ENCODE measurements at regions not wholly inside any gene's neighbourhood (a gene's known extent, or its start where the extent isn't known, plus 50 kb on each side); places are given as distances from the start of the nearest gene placed in this dataset.
"Not testable (repeated sequence)": the region's sequence is repeated elsewhere in the genome, so short reads cannot be mapped to it uniquely, and the experiment has no call there.

GRCh38 chr15:44838929-44839328 is 102.6 kb downstream of the TRIM69 start:
- DNase-seq; H3K4me3 ChIP-seq; H3K27me3 ChIP-seq; H3K36me3 ChIP-seq; H3K4me1 ChIP-seq; H3K27ac ChIP-seq; H3K9me3 ChIP-seq (replicated peaks): not testable (repeated sequence)

- not testable (repeated sequence) for H3K9me3 ChIP-seq (replicated peaks); H3K4me1 ChIP-seq; H3K4me3 ChIP-seq; H3K27ac ChIP-seq; DNase-seq; H3K36me3 ChIP-seq; H3K27me3 ChIP-seq
Observed at GRCh38 chr15:44841762-44842161, 105.4 kb downstream of the TRIM69 start.

- H3K4me3 ChIP-seq; H3K27me3 ChIP-seq; H3K36me3 ChIP-seq; DNase-seq; H3K27ac ChIP-seq; H3K9me3 ChIP-seq (replicated peaks); H3K4me1 ChIP-seq: not testable (repeated sequence)
Observed at GRCh38 chr15:44842883-44843282, 106.6 kb downstream of the TRIM69 start.

- H3K4me3 ChIP-seq, H3K27ac ChIP-seq: not testable (repeated sequence)
Observed at GRCh38 chr15:44844936-44845335, 108.6 kb downstream of the TRIM69 start.

GRCh38 chr15:44846156-44846555 is 109.8 kb downstream of the TRIM69 start:
- not testable (repeated sequence) for H3K27ac ChIP-seq; H3K4me3 ChIP-seq; H3K27me3 ChIP-seq; H3K4me1 ChIP-seq; H3K36me3 ChIP-seq; H3K9me3 ChIP-seq (replicated peaks); DNase-seq

More at GRCh38 chr15:44844936-44845335, 108.6 kb downstream of the TRIM69 start:
- H3K36me3 ChIP-seq; H3K9me3 ChIP-seq (replicated peaks); H3K27me3 ChIP-seq; H3K4me1 ChIP-seq; DNase-seq: not testable (repeated sequence)

- H3K36me3 ChIP-seq; H3K27me3 ChIP-seq; H3K9me3 ChIP-seq (replicated peaks); H3K4me1 ChIP-seq; DNase-seq; H3K27ac ChIP-seq; H3K4me3 ChIP-seq: not testable (repeated sequence)
Observed at GRCh38 chr15:44847555-44847954, 108.9 kb upstream of the TERB2 start.

- not testable (repeated sequence) for H3K27me3 ChIP-seq; H3K9me3 ChIP-seq (replicated peaks); H3K4me1 ChIP-seq; H3K4me3 ChIP-seq; H3K27ac ChIP-seq; DNase-seq; H3K36me3 ChIP-seq
Observed at GRCh38 chr15:44848859-44849258, 107.6 kb upstream of the TERB2 start.

GRCh38 chr15:44849701-44850403 is 106.6 kb upstream of the TERB2 start:
- not testable (repeated sequence) for H3K4me1 ChIP-seq; H3K27ac ChIP-seq; H3K4me3 ChIP-seq; H3K27me3 ChIP-seq; H3K36me3 ChIP-seq; DNase-seq; H3K9me3 ChIP-seq (replicated peaks)

GRCh38 chr15:44853304-44853950 is 103.1 kb upstream of the TERB2 start:
- H3K9me3 ChIP-seq (replicated peaks); H3K27ac ChIP-seq; H3K4me1 ChIP-seq; H3K27me3 ChIP-seq; H3K4me3 ChIP-seq; H3K36me3 ChIP-seq: not testable (repeated sequence)
- peak; percentile 72 to 91 for DNase-seq

- not testable (repeated sequence) for H3K27ac ChIP-seq; H3K4me3 ChIP-seq; H3K27me3 ChIP-seq; DNase-seq; H3K9me3 ChIP-seq (replicated peaks); H3K36me3 ChIP-seq; H3K4me1 ChIP-seq
Observed at GRCh38 chr15:44854696-44855095, 101.8 kb upstream of the TERB2 start.

- H3K27ac ChIP-seq; H3K36me3 ChIP-seq; H3K4me1 ChIP-seq; H3K27me3 ChIP-seq; H3K9me3 ChIP-seq (replicated peaks); DNase-seq; H3K4me3 ChIP-seq: not testable (repeated sequence)
Observed at GRCh38 chr15:44856284-44856683, 100.2 kb upstream of the TERB2 start.

- not testable (repeated sequence) for H3K27ac ChIP-seq; H3K9me3 ChIP-seq (replicated peaks); H3K36me3 ChIP-seq; H3K4me1 ChIP-seq; H3K4me3 ChIP-seq; H3K27me3 ChIP-seq; DNase-seq
Observed at GRCh38 chr15:44857164-44857710, 99.2 kb upstream of the TERB2 start.

GRCh38 chr15:44859088-44859487 is 97.4 kb upstream of the TERB2 start:
- not testable (repeated sequence) for H3K36me3 ChIP-seq; H3K9me3 ChIP-seq (replicated peaks); H3K4me3 ChIP-seq; DNase-seq; H3K27ac ChIP-seq; H3K4me1 ChIP-seq; H3K27me3 ChIP-seq

- H3K27ac ChIP-seq: not testable (repeated sequence)
Observed at GRCh38 chr15:44860168-44860567, 96.3 kb upstream of the TERB2 start.

GRCh38 chr15:44861439-44861910 is 95.0 kb upstream of the TERB2 start:
- no peaks in the 10 kb centered on the region for H3K27me3 ChIP-seq
- DNase-seq: no peak
- no peaks in the 10 kb centered on the region for H3K9me3 ChIP-seq (replicated peaks)
- H3K4me3 ChIP-seq: no peak overlapping the region
- H3K4me1 ChIP-seq: no peaks in the 10 kb centered on the region
- no peaks in the 10 kb centered on the region for H3K36me3 ChIP-seq
- no peak overlapping the region for H3K27ac ChIP-seq

More at GRCh38 chr15:44860168-44860567, 96.3 kb upstream of the TERB2 start:
- not testable (repeated sequence) for H3K36me3 ChIP-seq; H3K4me1 ChIP-seq; H3K4me3 ChIP-seq; DNase-seq; H3K27me3 ChIP-seq; H3K9me3 ChIP-seq (replicated peaks)

GRCh38 chr15:44861917-44862316 is 94.6 kb upstream of the TERB2 start:
- H3K36me3 ChIP-seq: no peaks in the 10 kb centered on the region

More at GRCh38 chr15:44861917-44862316, 94.6 kb upstream of the TERB2 start:
- Histone ChIP-seq H3K4me1 (no peaks in the 10 kb centered on the region), H3K27me3 (no peaks in the 10 kb centered on the region; the same call in 1 of the 2 replicates), H3K4me3 (no peak overlapping the region), H3K9me3 (replicated peaks) (0 out of 2 replicates have a peak, but pooled peaks cover 2% of the 10 kb centered on the region), H3K27ac (no peak overlapping the region)
- DNase-seq: no peak

All from SJCRH30 (cell line).